HG02623 (cell line): ENCODE measurements at regions not wholly inside any gene's neighbourhood (a gene's known extent, or its start where the extent isn't known, plus 50 kb on each side); places are given as distances from the start of the nearest gene placed in this dataset.
"Not testable (repeated sequence)": the region's sequence is repeated elsewhere in the genome, so short reads cannot be mapped to it uniquely, and the experiment has no call there.

Experiments
- ATAC-seq: cut with Tn5 transposase; IDR thresholded peaks from one replicate; pipeline ENCODE4 v1.9.1; 2021; ENCODE audit warnings: moderate library complexity; ENCODE audit not compliant: unreplicated experiment

GRCh38 chr5:148880197-148880596 lies 53.8 kb downstream of the ADRB2 start:
- ATAC-seq: no peak

GRCh38 chr5:148880696-148881095 lies 54.3 kb downstream of the ADRB2 start:
- ATAC-seq: no peak

- ATAC-seq: no peak
These were observed 55.9 kb downstream of the ADRB2 start for GRCh38 chr5:148882332-148882731.

- no peak for ATAC-seq
These were observed 58.1 kb downstream of the ADRB2 start for GRCh38 chr5:148884339-148885020.

- ATAC-seq: no peak
These were observed 60.9 kb downstream of the ADRB2 start for GRCh38 chr5:148887123-148887881.

- ATAC-seq: not testable (repeated sequence)
These were observed 63.5 kb downstream of the ADRB2 start for GRCh38 chr5:148889936-148890335.

- ATAC-seq: not testable (repeated sequence)
These were observed 69.0 kb downstream of the ADRB2 start for GRCh38 chr5:148895441-148895840.

- no peak for ATAC-seq
These were observed 71.4 kb downstream of the ADRB2 start for GRCh38 chr5:148897842-148898241.

GRCh38 chr5:148898413-148899075 lies 72.1 kb downstream of the ADRB2 start:
- ATAC-seq: no peak

- no peak for ATAC-seq
These were observed 73.6 kb downstream of the ADRB2 start for GRCh38 chr5:148899993-148900392.

GRCh38 chr5:148902478-148902877 lies 76.1 kb downstream of the ADRB2 start:
- ATAC-seq: no peak

- ATAC-seq: no peak
These were observed 77.2 kb downstream of the ADRB2 start for GRCh38 chr5:148903587-148903986.

- no peak for ATAC-seq
These were observed 78.0 kb downstream of the ADRB2 start for GRCh38 chr5:148904440-148904839.

GRCh38 chr5:148905541-148905940 lies 79.1 kb downstream of the ADRB2 start:
- ATAC-seq: no peak

GRCh38 chr5:148906968-148907367 lies 80.6 kb downstream of the ADRB2 start:
- no peak for ATAC-seq

GRCh38 chr5:148909040-148909439 lies 82.6 kb downstream of the ADRB2 start:
- no peak for ATAC-seq

- no peak for ATAC-seq
These were observed 83.4 kb downstream of the ADRB2 start for GRCh38 chr5:148909766-148910165.

- no peak for ATAC-seq
These were observed 83.8 kb downstream of the ADRB2 start for GRCh38 chr5:148910216-148910615.

- no peak for ATAC-seq
These were observed 84.4 kb downstream of the ADRB2 start for GRCh38 chr5:148910686-148911361.

- ATAC-seq: no peak
These were observed 85.0 kb downstream of the ADRB2 start for GRCh38 chr5:148911386-148911785.

GRCh38 chr5:148912146-148912545 lies 85.7 kb downstream of the ADRB2 start:
- no peak for ATAC-seq
